B cell (primary cell): ENCODE measurements at regions not wholly inside any gene's neighbourhood (a gene's known extent, or its start where the extent isn't known, plus 50 kb on each side); places are given as distances from the start of the nearest gene placed in this dataset.

ENCODE experiments used
- ATAC-seq: fragments of 200-7000 bp; cut with Tn5 transposase; one replicate; pipeline ENCODE4 v1.10.0; 2021; ENCODE audit warnings: low read depth, mild to moderate bottlenecking, moderate number of reproducible peaks, moderate library complexity
- CTCF ChIA-PET: fragments of 350-600 bp; sonication (Branson Sonifier 250); formaldehyde crosslinking; loops from one replicate; lab custom pipeline; 2021; ENCODE audit warnings: antibody characterized with exemption, inconsistent platforms; lab: Charles Lee
- POLR2A ChIA-PET: fragments of 350-600 bp; sonication (Branson Sonifier 250); formaldehyde crosslinking; loops from one replicate; lab custom pipeline; 2021; ENCODE audit warnings: antibody characterized with exemption; lab: Charles Lee
- DNase-seq: peaks from one replicate; pipeline ENCODE4 v3.0.0; 2013
- H2AFZ ChIP-seq: 2 replicates; pipeline ENCODE4 v1.6.1; 2012; ENCODE audit warnings: mild to moderate bottlenecking, low read depth, low read length; ENCODE audit not compliant: insufficient read depth, poor library complexity, severe bottlenecking
- H3K27ac ChIP-seq, 2 donors: 1 replicate in 1 of 2; 2 replicates in 1 of 2; pipeline ENCODE4 v1.5.1; 2012 to 2013; ENCODE audit warnings: low read length in 2 of 2, mild to moderate bottlenecking in 2 of 2, moderate library complexity in 1 of 2
- H3K27me3 ChIP-seq, 4 experiments: fragments of 200-600 bp in 1 of 4; sonication (generic) in 1 of 4; replicated peaks in 1 of 4; 1 replicate in 2 of 4; 2 replicates in 2 of 4; pipeline versions ENCODE4 v1.6.1 to v1.7.0; 2013 to 2016; ENCODE audit warnings: low read length in 3 of 4, mild to moderate bottlenecking in 2 of 4, mixed read lengths in 1 of 4, moderate library complexity in 1 of 4; ENCODE audit not compliant: insufficient read depth in 4 of 4, control insufficient read depth in 3 of 4; ENCODE audit errors: control extremely low read depth in 1 of 4
- H3K36me3 ChIP-seq, 2 experiments: replicated peaks in 1 of 2; 1 replicate in 1 of 2; 2 replicates in 1 of 2; pipeline versions ENCODE4 v1.6.1 to v1.7.1; 2013; ENCODE audit warnings: low read length in 1 of 2; ENCODE audit not compliant: insufficient read depth in 2 of 2, control insufficient read depth in 1 of 2; ENCODE audit errors: control extremely low read depth in 1 of 2, extremely low read depth in 1 of 2
- H3K4me1 ChIP-seq, 2 donors: fragments of 200-600 bp in 1 of 2; sonication (generic) in 1 of 2; 1 replicate in 1 of 2; 2 replicates in 1 of 2; pipeline versions ENCODE4 v1.5.1 to v1.6.1; 2013 to 2017; ENCODE audit warnings: low read length in 2 of 2; ENCODE audit not compliant: control insufficient read depth in 2 of 2, insufficient read depth in 2 of 2
- H3K4me2 ChIP-seq: replicated peaks from 2 replicates; pipeline ENCODE3; 2012; ENCODE audit warnings: mild to moderate bottlenecking, low read depth, low read length; ENCODE audit not compliant: poor library complexity, severe bottlenecking
- H3K4me3 ChIP-seq, 5 experiments: fragments of 200-600 bp in 1 of 5; sonication (generic) in 1 of 5; 1 replicate in 3 of 5; 2 replicates in 2 of 5; pipeline versions ENCODE4 v1.5.1 to v1.7.0; 2011 to 2016; ENCODE audit warnings: low read length in 4 of 5, mild to moderate bottlenecking in 4 of 5, low read depth in 2 of 5, control low read depth in 1 of 5, moderate library complexity in 1 of 5; ENCODE audit not compliant: insufficient read depth in 1 of 5; ENCODE audit errors: control extremely low read depth in 1 of 5, extremely low read depth in 1 of 5
- H3K79me2 ChIP-seq: fragments of 200-600 bp; sonication (generic); one replicate; pipeline ENCODE4 v1.6.0; 2016; ENCODE audit warnings: low read length; ENCODE audit not compliant: control insufficient read depth, insufficient read depth
- H3K9ac ChIP-seq: fragments of 200-600 bp; sonication (generic); 2 replicates; pipeline ENCODE4 v1.6.1; 2017; ENCODE audit warnings: mild to moderate bottlenecking, low read length, moderate library complexity
- H3K9me3 ChIP-seq, 3 donors: one replicate each; pipeline versions ENCODE4 v1.6.1 to v1.7.1; 2013; ENCODE audit warnings: low read length in 2 of 3; ENCODE audit not compliant: control insufficient read depth in 2 of 3, insufficient read depth in 1 of 3; ENCODE audit errors: control extremely low read depth in 1 of 3
- H4K20me1 ChIP-seq: 2 replicates; pipeline ENCODE4 v1.6.0; 2012; ENCODE audit warnings: mild to moderate bottlenecking, low read length; ENCODE audit not compliant: insufficient read depth, control insufficient read depth, poor library complexity, severe bottlenecking
- H3K27ac Mint-ChIP-seq: one replicate; pipeline ENCODE4 v1.8.0; 2021; ENCODE audit warnings: mixed read lengths
- H3K27me3 Mint-ChIP-seq: one replicate; pipeline ENCODE4 v1.8.0; 2021; ENCODE audit warnings: mixed read lengths
- H3K4me1 Mint-ChIP-seq: one replicate; pipeline ENCODE4 v1.8.0; 2021; ENCODE audit warnings: mixed read lengths
- H3K4me3 Mint-ChIP-seq: one replicate; pipeline ENCODE4 v1.8.0; 2021; ENCODE audit warnings: mixed read lengths
- H3K9me3 Mint-ChIP-seq: one replicate; pipeline ENCODE4 v1.8.0; 2022; ENCODE audit warnings: mixed read lengths; ENCODE audit not compliant: insufficient read depth
- CTCF ChIP-seq: fragments of 200-600 bp; IDR thresholded peaks from one replicate; pipeline ENCODE4 v1.8.0; 2022; ENCODE audit warnings: antibody characterized with exemption, mild to moderate bottlenecking
- EZH2 ChIP-seq: IDR thresholded peaks from 2 replicates; pipeline ENCODE4 v1.6.1; 2012; ENCODE audit warnings: borderline replicate concordance, low read depth, mild to moderate bottlenecking, moderate library complexity, low read length; ENCODE audit not compliant: insufficient read depth, poor library complexity, severe bottlenecking
- WGBS: methylation state at CpG from one replicate; pipeline ENCODE4 v1.1.5; 2013; ENCODE audit warnings: missing lambda C conversion rate; ENCODE audit not compliant: insufficient coverage; 5-methylcytosine and 5-hydroxymethylcytosine counted together
- intact Hi-C: fragments of 100-400 bp; cut with micrococcal nuclease; formaldehyde crosslinking; loops from one replicate; pipeline ENCODE4 v1.10.0; 2022

- H3K27ac Mint-ChIP-seq: no peak overlapping the region
- no peak overlapping the region for H3K4me3 Mint-ChIP-seq
- no peaks in the 10 kb centered on the region for H3K27me3 ChIP-seq
- H3K36me3 ChIP-seq: no peaks in the 10 kb centered on the region
- H3K4me1 ChIP-seq: no peaks in the 10 kb centered on the region
- POLR2A ChIA-PET: no interaction called here
- DNase-seq (no peak), ATAC-seq (no peak)
- no peak overlapping the region for H3K9ac ChIP-seq
- CTCF ChIA-PET: no interaction called here
- no peaks in the 10 kb centered on the region for H3K27me3 Mint-ChIP-seq
- no peak overlapping the region for H3K4me2 ChIP-seq
- no peaks in the 10 kb centered on the region for H3K4me1 Mint-ChIP-seq
- 36% methylated on average over 5 of the region's 5 CpGs for WGBS
- no peak overlapping the region for H3K27ac ChIP-seq
- H3K4me3 ChIP-seq: no peak overlapping the region
- H3K9me3 Mint-ChIP-seq: no peaks in the 10 kb centered on the region
- intact Hi-C loops: no loop called here
- H3K9me3 ChIP-seq: peaks cover 0 to 5% (median 0%) of the 10 kb centered on the region in 3 donors
- TF ChIP-seq EZH2 (no peak), CTCF (no peak)
- no peaks in the 10 kb centered on the region for H3K79me2 ChIP-seq
- no peak overlapping the region for H2AFZ ChIP-seq
- H4K20me1 ChIP-seq: no peaks in the 10 kb centered on the region
Measured at GRCh38 chr6:164042212-164042611, 627.7 kb downstream of the QKI start.

- no CpG with 5 or more reads among the region's 2 CpGs for WGBS
- Mint-ChIP-seq H3K9me3 (no peaks in the 10 kb centered on the region), H3K27me3 (peaks cover 6% of the 10 kb centered on the region), H3K4me1 (no peaks in the 10 kb centered on the region), H3K27ac (no peak overlapping the region), H3K4me3 (no peak overlapping the region)
- Histone ChIP-seq H2AFZ (no peak overlapping the region), H3K4me1 (no peaks in the 10 kb centered on the region), H3K9me3 (peaks cover 0 to 5% (median 0%) of the 10 kb centered on the region in 3 donors), H3K9ac (no peak overlapping the region), H3K27ac (no peak overlapping the region), H4K20me1 (no peaks in the 10 kb centered on the region), H3K36me3 (no peaks in the 10 kb centered on the region), H3K27me3 (no peaks in the 10 kb centered on the region), H3K79me2 (no peaks in the 10 kb centered on the region), H3K4me2 (no peak overlapping the region), H3K4me3 (no peak overlapping the region)
- DNase-seq (no peak), ATAC-seq (no peak)
- intact Hi-C loops: no loop called here
- ChIA-PET CTCF (no interaction called here), POLR2A (no interaction called here)
- TF ChIP-seq CTCF (no peak), EZH2 (no peak)
Measured at GRCh38 chr6:164040994-164041393, 626.5 kb downstream of the QKI start.
